ENCODE measurements at regions not wholly inside any gene's neighbourhood (a gene's known extent, or its start where the extent isn't known, plus 50 kb on each side); places are given as distances from the start of the nearest gene placed in this dataset.

- no peaks in the 10 kb centered on the region for H3K36me3 ChIP-seq (ENCODE audit: control insufficient read depth in 2 of 2, insufficient read depth in 1 of 2, low read length in 2 of 2)
- no peak overlapping the region for H3K4me3 ChIP-seq (ENCODE audit: low read depth, low read length)
- no peak for TF ChIP-seq MZF1 (tag by site-specific recombination; IDR thresholded peaks at IDR 0.05; ENCODE audit: borderline replicate concordance)
- no peak for TF ChIP-seq ZNF341 (tag by site-specific recombination; IDR thresholded peaks at IDR 0.05; ENCODE audit: low read depth)
- no peak for TF ChIP-seq ZNF155 (tag by site-specific recombination; IDR thresholded peaks at IDR 0.05)
- no peak for TF ChIP-seq ZEB2 (tag by site-specific recombination; IDR thresholded peaks at IDR 0.05)
- no peak for TF ChIP-seq OSR2 (tag by site-specific recombination; IDR thresholded peaks at IDR 0.05)
- TF ChIP-seq TCF7L2 (IDR thresholded peaks at IDR 0.05; ENCODE audit: borderline replicate concordance, low read depth, low read length): no peak
- no peak for TF ChIP-seq KLF9 (tag by site-specific recombination; IDR thresholded peaks at IDR 0.05; ENCODE audit: low read depth)
- TF ChIP-seq ZNF558 (tag by site-specific recombination; IDR thresholded peaks at IDR 0.05): no peak
- TF ChIP-seq ZNF521 (tag by site-specific recombination; IDR thresholded peaks at IDR 0.05): no peak
- no peak for TF ChIP-seq ZNF416 (tag by site-specific recombination; IDR thresholded peaks at IDR 0.05)
- no peak for TF ChIP-seq ELK4 (IDR thresholded peaks at IDR 0.05; ENCODE audit: borderline replicate concordance, low read depth, low read length)
- TF ChIP-seq ZNF629 (tag by site-specific recombination; IDR thresholded peaks at IDR 0.05): no peak
- TF ChIP-seq ZSCAN16 (tag by site-specific recombination; IDR thresholded peaks at IDR 0.05): no peak
- no peak for TF ChIP-seq ZNF513 (tag by site-specific recombination; IDR thresholded peaks at IDR 0.05)
- no peak for TF ChIP-seq ZNF664 (tag by site-specific recombination; IDR thresholded peaks at IDR 0.05)
- no peak overlapping the region for H3K27ac ChIP-seq (ENCODE audit: extremely low read depth, low read depth, low read length)
- no peaks in the 10 kb centered on the region for H3K4me1 ChIP-seq (ENCODE audit: control insufficient read depth, insufficient read depth, low read length)
- ChIA-PET CTCF (no interaction called here), POLR2A (no interaction called here)
- H3K9me3 ChIP-seq (ENCODE audit: control insufficient read depth, insufficient read depth, low read depth, low read length): no peaks in the 10 kb centered on the region
These were observed 285.8 kb downstream of the FGF9 start for GRCh38 chr13:21956666-21957065.

- no peaks in the 10 kb centered on the region for H3K4me1 ChIP-seq (ENCODE audit: control insufficient read depth, insufficient read depth, low read length)
- H3K27ac ChIP-seq (ENCODE audit: extremely low read depth, low read depth, low read length): no peak overlapping the region
- no peaks in the 10 kb centered on the region for H3K36me3 ChIP-seq (ENCODE audit: control insufficient read depth in 2 of 2, insufficient read depth in 1 of 2, low read length in 2 of 2)
- POLR2A ChIA-PET: no interaction called here
- H3K9me3 ChIP-seq (ENCODE audit: control insufficient read depth, insufficient read depth, low read depth, low read length): no peaks in the 10 kb centered on the region
- CTCF ChIA-PET: no interaction called here
- TF ChIP-seq HOXA7 (CRISPR knock-in tag; IDR thresholded peaks at IDR 0.05; ENCODE audit: borderline replicate concordance): no peak
- no peak for TF ChIP-seq ZNF664 (tag by site-specific recombination; IDR thresholded peaks at IDR 0.05)
- no peak for TF ChIP-seq PBX3 (CRISPR knock-in tag; IDR thresholded peaks at IDR 0.05)
- no peak for TF ChIP-seq ZNF266 (tag by site-specific recombination; IDR thresholded peaks at IDR 0.05; ENCODE audit: low read depth)
- no peak for TF ChIP-seq KLF1 (tag by site-specific recombination; IDR thresholded peaks at IDR 0.05)
- no peak for TF ChIP-seq ZBTB44 (tag by site-specific recombination; IDR thresholded peaks at IDR 0.05)
- no peak for TF ChIP-seq ZIC2 (tag by site-specific recombination; IDR thresholded peaks at IDR 0.05)
- TF ChIP-seq ZNF133 (tag by site-specific recombination; IDR thresholded peaks at IDR 0.05): no peak
- no peak for TF ChIP-seq REPIN1 (tag by site-specific recombination; IDR thresholded peaks at IDR 0.05; ENCODE audit: low read depth)
- no peak for TF ChIP-seq SP2 (tag by site-specific recombination; IDR thresholded peaks at IDR 0.05)
- TF ChIP-seq ZSCAN4 (tag by site-specific recombination; IDR thresholded peaks at IDR 0.05): no peak
- TF ChIP-seq ZNF768 (tag by site-specific recombination; IDR thresholded peaks at IDR 0.05): no peak
- no peak for TF ChIP-seq ZNF157 (tag by site-specific recombination; IDR thresholded peaks at IDR 0.05)
- no peak for TF ChIP-seq ZNF704 (tag by site-specific recombination; IDR thresholded peaks at IDR 0.05)
- TF ChIP-seq ZNF560 (tag by site-specific recombination; IDR thresholded peaks at IDR 0.05; ENCODE audit: borderline replicate concordance): no peak
- no peak for TF ChIP-seq ZNF341 (tag by site-specific recombination; IDR thresholded peaks at IDR 0.05; ENCODE audit: low read depth)
- no peak overlapping the region for H3K4me3 ChIP-seq (ENCODE audit: low read depth, low read length)
These were observed 287.0 kb downstream of the FGF9 start for GRCh38 chr13:21957833-21958232.
